ENCODE measurements at regions not wholly inside any gene's neighbourhood (a gene's known extent, or its start where the extent isn't known, plus 50 kb on each side); places are given as distances from the start of the nearest gene placed in this dataset.

DNA sequence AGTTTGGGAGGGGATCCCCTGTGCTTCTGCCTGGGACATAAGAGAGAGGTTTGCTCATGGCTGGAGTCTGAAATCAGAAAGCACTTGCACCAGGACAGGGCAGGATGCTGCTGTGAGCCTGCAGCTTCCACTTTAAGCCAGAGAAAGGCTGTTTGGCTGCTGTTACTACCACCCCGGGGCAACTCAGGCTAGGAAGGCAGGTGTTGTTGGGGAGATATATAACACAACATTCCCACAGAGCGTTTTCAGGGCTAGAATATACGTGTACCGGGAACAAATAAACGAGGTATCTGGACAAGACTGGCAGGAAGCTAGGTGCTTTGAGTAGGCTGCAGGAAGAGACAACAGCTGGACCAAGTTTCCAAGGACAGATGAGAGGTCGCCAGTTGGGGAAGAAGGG lies 313.3 kb upstream of the CCL2 start:
- BruUV-seq (replicated peaks), result no TSS peak
- H3K4me2 ChIP-seq (ENCODE audit: insufficient read depth, low read length), result no peak overlapping the region
- no peak overlapping the region for H3K9ac ChIP-seq (replicated peaks; ENCODE audit: extremely low read depth, insufficient read depth, low read length)
- no peaks in the 10 kb centered on the region for H3K4me1 ChIP-seq (ENCODE audit: control insufficient read depth, extremely low read depth, insufficient read depth, low read length)
- FAIRE-seq (no peak), DNase-seq (ENCODE audit: low read depth, low spot score) (no peak)
- dilution Hi-C loops (cut with MboI; ENCODE audit: extremely low pct_ligation_motif_present, low sequenced_read_pairs) (no loop called here), intact Hi-C loops (cut with micrococcal nuclease) (no loop called here)
- no peaks in the 10 kb centered on the region for H3K79me2 ChIP-seq (ENCODE audit: control insufficient read depth, insufficient read depth, low read length)
- no peaks in the 10 kb centered on the region for H3K36me3 ChIP-seq (ENCODE audit: control insufficient read depth in 2 of 2, extremely low read depth in 1 of 2, insufficient read depth in 2 of 2, low read length in 2 of 2)
- no peak overlapping the region for H2AFZ ChIP-seq (ENCODE audit: low read depth, low read length)
- H3K9me3 ChIP-seq (replicated peaks; ENCODE audit: control insufficient read depth, insufficient read depth, low read length), result no peaks in the 10 kb centered on the region
- no peak overlapping the region for H3K27ac ChIP-seq (ENCODE audit: insufficient read depth, low read depth, low read length)
- H3K27me3 ChIP-seq (ENCODE audit: control insufficient read depth in 2 of 2, insufficient read depth in 2 of 2, low read length in 2 of 2), result no peaks in the 10 kb centered on the region
- no peaks in the 10 kb centered on the region for H3K9me1 ChIP-seq (replicated peaks; ENCODE audit: control insufficient read depth, extremely low read depth, insufficient read depth, low read length)
- ChIA-PET CTCF (no interaction called here), POLR2A (no interaction called here)
- H4K20me1 ChIP-seq (replicated peaks; ENCODE audit: control insufficient read depth, extremely low read depth, insufficient read depth, low read length), result no peaks in the 10 kb centered on the region
- TF ChIP-seq FOS (IDR thresholded peaks at IDR 0.05; ENCODE audit: borderline replicate concordance, insufficient read depth, low read length) (no peak), JUN (IDR thresholded peaks at IDR 0.05; ENCODE audit: borderline replicate concordance, insufficient read depth, insufficient read length, low read depth) (no peak), POLR2AphosphoS5 (IDR thresholded peaks at IDR 0.05; ENCODE audit: insufficient read depth, low read depth, low read length) (no peak), POLR2A (IDR thresholded peaks at IDR 0.05; ENCODE audit: low read depth, low read length) (no peak), MYC (IDR thresholded peaks at IDR 0.05; ENCODE audit: low read depth, low read length) (no peak), EZH2 (IDR thresholded peaks at IDR 0.05; ENCODE audit: borderline replicate concordance, low read depth, low read length, severe bottlenecking) (no peak), GATA2 (IDR thresholded peaks at IDR 0.05; ENCODE audit: insufficient read depth, insufficient read length, low read depth, low read length) (no peak)
- TF ChIP-seq, protein P1, sequence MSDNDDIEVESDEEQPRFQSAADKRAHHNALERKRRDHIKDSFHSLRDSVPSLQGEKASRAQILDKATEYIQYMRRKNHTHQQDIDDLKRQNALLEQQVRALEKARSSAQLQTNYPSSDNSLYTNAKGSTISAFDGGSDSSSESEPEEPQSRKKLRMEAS (IDR thresholded peaks at IDR 0.05; ENCODE audit: insufficient read depth, insufficient read length), result no peak
- TF ChIP-seq, protein P2, sequence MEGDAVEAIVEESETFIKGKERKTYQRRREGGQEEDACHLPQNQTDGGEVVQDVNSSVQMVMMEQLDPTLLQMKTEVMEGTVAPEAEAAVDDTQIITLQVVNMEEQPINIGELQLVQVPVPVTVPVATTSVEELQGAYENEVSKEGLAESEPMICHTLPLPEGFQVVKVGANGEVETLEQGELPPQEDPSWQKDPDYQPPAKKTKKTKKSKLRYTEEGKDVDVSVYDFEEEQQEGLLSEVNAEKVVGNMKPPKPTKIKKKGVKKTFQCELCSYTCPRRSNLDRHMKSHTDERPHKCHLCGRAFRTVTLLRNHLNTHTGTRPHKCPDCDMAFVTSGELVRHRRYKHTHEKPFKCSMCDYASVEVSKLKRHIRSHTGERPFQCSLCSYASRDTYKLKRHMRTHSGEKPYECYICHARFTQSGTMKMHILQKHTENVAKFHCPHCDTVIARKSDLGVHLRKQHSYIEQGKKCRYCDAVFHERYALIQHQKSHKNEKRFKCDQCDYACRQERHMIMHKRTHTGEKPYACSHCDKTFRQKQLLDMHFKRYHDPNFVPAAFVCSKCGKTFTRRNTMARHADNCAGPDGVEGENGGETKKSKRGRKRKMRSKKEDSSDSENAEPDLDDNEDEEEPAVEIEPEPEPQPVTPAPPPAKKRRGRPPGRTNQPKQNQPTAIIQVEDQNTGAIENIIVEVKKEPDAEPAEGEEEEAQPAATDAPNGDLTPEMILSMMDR (IDR thresholded peaks at IDR 0.05; ENCODE audit: extremely low read depth in 1 of 2, insufficient read depth in 1 of 2, low read depth in 1 of 2, low read length in 2 of 2), result no peak
- H3K4me3 ChIP-seq (replicated peaks in 1 of 3; ENCODE audit: insufficient read depth in 1 of 3, low read depth in 1 of 3, low read length in 3 of 3), result no peak overlapping the region

All from endothelial cell of umbilical vein (primary cell).